Right cardiac atrium (tissue), 5 donors: ENCODE measurements at regions not wholly inside any gene's neighbourhood (a gene's known extent, or its start where the extent isn't known, plus 50 kb on each side); places are given as distances from the start of the nearest gene placed in this dataset.
"Not testable (repeated sequence)": the region's sequence is repeated elsewhere in the genome, so short reads cannot be mapped to it uniquely, and the experiment has no call there.

Experiments
- ATAC-seq, 2 donors: fragments of 200-7000 bp; cut with Tn5 transposase; one replicate each; pipeline versions ENCODE4 v1.8.0 to v1.9.1; 2020; ENCODE audit warnings: moderate library complexity in 2 of 2, mild to moderate bottlenecking in 1 of 2
- DNase-seq, 3 donors: peaks; one replicate each; pipeline ENCODE4 v3.0.0-alpha.2; 2020
- H3K27ac ChIP-seq: one replicate; pipeline ENCODE4 v1.5.1; 2013; ENCODE audit warnings: mild to moderate bottlenecking, low read length, control low read depth, moderate library complexity
- H3K27me3 ChIP-seq: one replicate; pipeline ENCODE4 v1.6.1; 2013; ENCODE audit not compliant: control insufficient read depth, insufficient read depth
- H3K4me1 ChIP-seq: one replicate; pipeline ENCODE4 v1.6.1; 2013; ENCODE audit warnings: low read length; ENCODE audit not compliant: control insufficient read depth, insufficient read depth
- H3K4me3 ChIP-seq: one replicate; pipeline ENCODE4 v1.5.1; 2013; ENCODE audit warnings: low read length, control low read depth
- H3K9me3 ChIP-seq: one replicate; pipeline ENCODE4 v1.6.1; 2013; ENCODE audit warnings: low read length; ENCODE audit not compliant: control insufficient read depth
- WGBS: extraction: QIAGEN DNeasy Blood & Tissue Kit; methylation state at CpG from one replicate; pipeline ENCODE4 v1.1.7; 2013; 5-methylcytosine and 5-hydroxymethylcytosine counted together
- intact Hi-C, 4 donors: fragments of 100-400 bp; cut with DNase I; formaldehyde crosslinking; loops; one replicate each; pipeline versions ENCODE4 v1.11.0 to v1.14.0; 2022 to 2023
- donor health status: healthy with polysubstance abuse.
- donor health status: DM: no; HTN: yes; CAD: no.
- donor health status: DM: no; HTN: no; CAD: no.
- donor health status: DM: no; HTN: yes; CAD: no; lungs with severe emphysema.
- donor health status: DM: yes; HTN: yes; CAD: no.

GRCh38 chr18:29873211-29873610 lies 1169.3 kb downstream of the DSC3 start:
- WGBS = 91% methylated on average over 8 of the region's 8 CpGs
- H3K4me1 ChIP-seq = no peaks in the 10 kb centered on the region

GRCh38 chr18:29871246-29871645 lies 1171.3 kb downstream of the DSC3 start:
- Histone ChIP-seq H3K4me3 (no peak overlapping the region), H3K9me3 (no peaks in the 10 kb centered on the region), H3K27me3 (no peaks in the 10 kb centered on the region), H3K27ac (no peak overlapping the region), H3K4me1 (no peaks in the 10 kb centered on the region)
- ATAC-seq (no peak), DNase-seq (no peak)
- 34% methylated on average over 2 of the region's 2 CpGs for WGBS
- intact Hi-C loops = loop anchor here in 1 of 4 donors (10.0 kb wide), 1 partner anchor 414 kb away; no protein-coding TSS in a partner anchor

More at GRCh38 chr18:29873211-29873610, 1169.3 kb downstream of the DSC3 start:
- intact Hi-C loops = loop anchor here in 1 of 4 donors (10.0 kb wide), 1 partner anchor 412 kb away; no protein-coding TSS in a partner anchor
- no peak for DNase-seq
- Histone ChIP-seq H3K9me3 (no peaks in the 10 kb centered on the region), H3K4me3 (no peak overlapping the region), H3K27me3 (no peaks in the 10 kb centered on the region), H3K27ac (no peak overlapping the region)
- no peak for ATAC-seq

DNA sequence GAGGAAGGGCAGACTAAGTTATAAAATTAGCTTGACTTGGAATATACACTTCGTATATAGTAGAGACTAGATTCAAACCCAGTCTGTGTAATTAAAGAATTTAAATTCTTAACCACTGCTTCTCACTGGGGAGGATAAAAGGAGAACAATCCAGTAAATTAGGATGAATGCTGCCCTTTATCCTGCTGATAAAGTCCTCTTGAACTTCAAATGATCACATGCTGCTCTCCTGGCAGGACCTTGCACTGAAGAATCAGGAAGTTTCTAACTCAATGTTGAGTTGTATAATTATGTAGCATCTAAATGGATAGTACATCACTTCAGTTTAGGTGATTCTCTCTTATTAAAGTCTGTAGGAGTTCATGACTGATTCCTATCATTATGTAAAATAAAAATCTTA lies 1179.7 kb downstream of the DSC3 start:
- DNase-seq = no peak
- intact Hi-C loops = no loop called here
- Histone ChIP-seq H3K27ac (no peak overlapping the region), H3K27me3 (no peaks in the 10 kb centered on the region), H3K9me3 (no peaks in the 10 kb centered on the region), H3K4me3 (no peak overlapping the region), H3K4me1 (no peaks in the 10 kb centered on the region)
- WGBS = 59% methylated on average over 1 of the region's 1 CpG
- no peak for ATAC-seq

DNA sequence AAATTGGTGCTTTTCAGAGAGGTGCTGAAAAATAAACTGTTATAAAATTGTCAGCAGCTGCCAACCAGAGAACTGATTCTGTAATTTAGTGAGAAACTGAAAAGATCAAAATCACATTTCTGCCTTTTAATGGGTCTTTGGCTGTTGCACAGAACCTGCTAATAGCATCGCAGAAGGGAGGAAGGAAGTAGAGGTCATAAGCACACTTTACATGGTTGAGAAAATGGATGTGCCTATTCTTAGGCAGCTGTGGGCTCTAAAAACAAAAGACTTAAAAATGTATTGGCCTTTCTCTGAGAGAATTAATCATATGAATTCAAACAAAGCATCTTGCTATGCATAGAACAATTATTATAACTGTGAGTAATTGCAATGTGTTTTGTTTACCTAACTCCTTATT lies 1186.9 kb downstream of the DSC3 start:
- WGBS = 45% methylated on average over 1 of the region's 1 CpG
- no peak overlapping the region for H3K4me3 ChIP-seq
- no peaks in the 10 kb centered on the region for H3K4me1 ChIP-seq
- H3K27me3 ChIP-seq = no peaks in the 10 kb centered on the region
- DNase-seq = no peak
- ATAC-seq = no peak
- no peak overlapping the region for H3K27ac ChIP-seq
- no peaks in the 10 kb centered on the region for H3K9me3 ChIP-seq
- intact Hi-C loops = no loop called here

DNA sequence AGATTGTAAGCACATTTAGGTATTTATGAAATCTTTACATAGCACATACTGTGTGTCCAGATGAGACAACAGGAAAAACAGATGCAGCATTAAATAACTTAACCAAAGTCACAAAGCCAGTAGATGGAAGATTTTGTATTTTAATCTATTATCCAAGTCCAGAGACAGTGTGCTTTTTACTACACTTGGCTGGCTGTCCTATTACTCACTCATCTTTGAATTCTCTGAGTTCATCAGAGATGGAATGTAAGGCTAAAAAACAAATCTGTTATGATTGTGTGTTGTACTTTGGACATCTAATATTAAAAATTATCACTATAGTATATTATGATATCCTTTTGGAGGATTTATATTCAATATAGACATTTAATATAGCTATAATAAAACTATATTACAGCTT lies 1189.4 kb downstream of the DSC3 start:
- Histone ChIP-seq H3K9me3 (no peaks in the 10 kb centered on the region), H3K27ac (no peak overlapping the region), H3K27me3 (no peaks in the 10 kb centered on the region), H3K4me3 (no peak overlapping the region), H3K4me1 (no peaks in the 10 kb centered on the region)
- DNase-seq (no peak), ATAC-seq (no peak)
- intact Hi-C loops = no loop called here

- no peak overlapping the region for H3K27ac ChIP-seq
- H3K9me3 ChIP-seq = no peaks in the 10 kb centered on the region
- H3K27me3 ChIP-seq = no peaks in the 10 kb centered on the region
- intact Hi-C loops = no loop called here
- no peaks in the 10 kb centered on the region for H3K4me1 ChIP-seq
- DNase-seq (no peak), ATAC-seq (no peak)
- no peak overlapping the region for H3K4me3 ChIP-seq
- 85% methylated on average over 1 of the region's 1 CpG for WGBS
Measured at GRCh38 chr18:29849144-29849543, 1193.4 kb downstream of the DSC3 start.

DNA sequence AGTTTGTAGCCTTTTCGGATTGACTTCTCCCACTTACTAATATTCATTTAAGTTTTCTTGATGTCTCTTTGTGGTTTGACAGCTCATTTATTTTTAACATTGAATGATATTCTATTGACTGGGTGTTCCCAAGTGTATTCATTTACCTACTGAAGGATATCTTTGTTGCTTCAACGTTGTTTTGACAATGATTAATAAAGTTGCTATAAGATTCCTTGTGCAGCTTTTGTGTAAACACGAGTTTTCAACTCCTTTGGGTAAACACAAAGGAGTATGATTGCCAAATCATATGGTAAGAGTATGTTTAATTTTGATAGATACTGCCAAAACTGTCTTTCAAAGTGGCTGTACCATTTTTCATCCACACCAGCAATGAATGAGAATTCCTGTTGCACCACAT lies 1200.9 kb downstream of the DSC3 start:
- Histone ChIP-seq H3K4me1 (no peaks in the 10 kb centered on the region), H3K27ac (no peak overlapping the region), H3K9me3 (no peaks in the 10 kb centered on the region), H3K4me3 (no peak overlapping the region), H3K27me3 (no peaks in the 10 kb centered on the region)
- DNase-seq (no peak), ATAC-seq (no peak)
- intact Hi-C loops = no loop called here
- WGBS = 25% methylated on average over 3 of the region's 3 CpGs

DNA sequence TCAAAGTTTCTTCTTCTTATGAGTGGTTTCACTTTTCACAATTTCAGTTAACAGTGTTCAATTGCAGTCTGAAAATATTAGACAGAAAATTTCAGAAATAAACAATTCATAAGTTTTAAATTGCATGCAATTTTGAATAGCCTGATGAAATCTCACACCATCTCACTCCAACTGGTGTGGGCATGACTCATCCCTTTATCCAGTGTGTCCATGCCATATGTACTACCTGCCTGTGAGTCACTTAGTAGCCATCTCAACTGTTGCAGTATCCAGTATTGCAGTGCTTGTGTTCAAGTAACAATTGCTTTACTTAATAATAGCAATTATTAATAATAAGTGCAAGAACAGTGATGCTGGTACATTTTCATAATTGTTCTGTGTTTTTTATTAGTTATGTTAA lies 1202.5 kb downstream of the DSC3 start:
- DNase-seq (no peak), ATAC-seq (no peak)
- no peak overlapping the region for H3K4me3 ChIP-seq
- intact Hi-C loops = no loop called here
- no peaks in the 10 kb centered on the region for H3K27me3 ChIP-seq
- H3K27ac ChIP-seq = no peak overlapping the region
- no peaks in the 10 kb centered on the region for H3K4me1 ChIP-seq
- no peaks in the 10 kb centered on the region for H3K9me3 ChIP-seq

GRCh38 chr18:29838961-29839360 lies 1203.6 kb downstream of the DSC3 start:
- not testable (repeated sequence) for H3K27ac ChIP-seq, ATAC-seq, DNase-seq, H3K27me3 ChIP-seq, H3K9me3 ChIP-seq, H3K4me1 ChIP-seq, H3K4me3 ChIP-seq
- WGBS = 87% methylated on average over 12 of the region's 12 CpGs
- intact Hi-C loops = loop anchor here in 1 of 4 donors (10.0 kb wide), 1 partner anchor 114 kb away; no protein-coding TSS in a partner anchor

GRCh38 chr18:29838556-29838955 lies 1204.0 kb downstream of the DSC3 start:
- Histone ChIP-seq H3K27me3 (no peaks in the 10 kb centered on the region), H3K4me1 (no peaks in the 10 kb centered on the region), H3K9me3 (no peaks in the 10 kb centered on the region), H3K4me3 (no peak overlapping the region), H3K27ac (no peak overlapping the region)
- 87% methylated on average over 1 of the region's 1 CpG for WGBS
- DNase-seq = no peak
- intact Hi-C loops = loop anchor here in 1 of 4 donors (10.0 kb wide), 1 partner anchor 114 kb away; no protein-coding TSS in a partner anchor
- ATAC-seq = no peak

- no peaks in the 10 kb centered on the region for H3K9me3 ChIP-seq
- no peak for DNase-seq
- H3K4me1 ChIP-seq = no peaks in the 10 kb centered on the region
- intact Hi-C loops = no loop called here
- H3K27ac ChIP-seq = no peak overlapping the region
- ATAC-seq = no peak
- no peaks in the 10 kb centered on the region for H3K27me3 ChIP-seq
- no peak overlapping the region for H3K4me3 ChIP-seq
- WGBS = 75% methylated on average over 1 of the region's 1 CpG
Measured at GRCh38 chr18:29823671-29824070, 1218.9 kb downstream of the DSC3 start.

DNA sequence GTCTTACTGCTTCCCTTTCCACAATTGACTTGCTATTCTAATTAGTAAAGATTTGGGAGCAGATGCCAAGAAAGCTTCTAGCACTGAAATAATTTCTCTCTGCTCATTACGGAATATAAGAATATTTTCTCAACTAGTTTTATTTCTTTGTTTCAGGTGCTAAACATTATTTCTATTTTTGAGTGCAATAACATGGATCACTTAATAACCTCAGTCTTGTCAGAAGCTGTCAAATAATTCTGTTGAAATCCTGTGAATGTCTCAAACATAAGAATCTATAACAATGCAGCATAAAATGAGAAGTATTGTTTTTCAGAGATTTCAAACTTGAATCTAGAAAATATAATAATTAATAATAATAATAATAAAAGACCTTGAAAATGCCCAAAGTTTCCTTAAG lies 1221.0 kb downstream of the DSC3 start:
- intact Hi-C loops = no loop called here
- WGBS = 68% methylated on average over 1 of the region's 1 CpG
- no peak for ATAC-seq

More for the DNA sequence above, 1221.0 kb downstream of the DSC3 start:
- no peaks in the 10 kb centered on the region for H3K27me3 ChIP-seq
- no peak for DNase-seq
- no peaks in the 10 kb centered on the region for H3K9me3 ChIP-seq
- no peak overlapping the region for H3K27ac ChIP-seq
- no peak overlapping the region for H3K4me3 ChIP-seq
- H3K4me1 ChIP-seq = no peaks in the 10 kb centered on the region
